ENCODE measurements at regions not wholly inside any gene's neighbourhood (a gene's known extent, or its start where the extent isn't known, plus 50 kb on each side); places are given as distances from the start of the nearest gene placed in this dataset.

- H3K4me1 ChIP-seq (ENCODE audit: control insufficient read depth, insufficient read depth, low read length) = peaks cover 6% of the 10 kb centered on the region
- no peak overlapping the region for H3K9ac ChIP-seq (ENCODE audit: low read depth, low read length)
- H3K27me3 ChIP-seq (ENCODE audit: control insufficient read depth, insufficient read depth, low read length) = peaks cover 19% of the 10 kb centered on the region
- H3K9me3 ChIP-seq (replicated peaks; ENCODE audit: low read length) = no peaks in the 10 kb centered on the region
- H3K4me3 ChIP-seq (ENCODE audit: low read length) = no peak overlapping the region
- H3K36me3 ChIP-seq (ENCODE audit: insufficient read depth, low read length) = no peaks in the 10 kb centered on the region
- H3K4me2 ChIP-seq (ENCODE audit: low read length) = no peak overlapping the region
These were observed 87.0 kb upstream of the BOC start for GRCh38 chr3:113124256-113124830.

GRCh38 chr3:113125951-113126350 is 85.4 kb upstream of the BOC start:
- peaks cover 19% of the 10 kb centered on the region for H3K27me3 ChIP-seq (ENCODE audit: control insufficient read depth, insufficient read depth, low read length)
- H3K4me1 ChIP-seq (ENCODE audit: control insufficient read depth, insufficient read depth, low read length) = peaks cover 6% of the 10 kb centered on the region
- H3K36me3 ChIP-seq (ENCODE audit: insufficient read depth, low read length) = no peaks in the 10 kb centered on the region

GRCh38 chr3:113128386-113129015 is 82.9 kb upstream of the BOC start:
- no peak overlapping the region for H3K4me3 ChIP-seq (ENCODE audit: low read length)
- no peak overlapping the region for H3K9ac ChIP-seq (ENCODE audit: low read depth, low read length)
- no peaks in the 10 kb centered on the region for H3K36me3 ChIP-seq (ENCODE audit: insufficient read depth, low read length)
- peaks cover 6% of the 10 kb centered on the region for H3K4me1 ChIP-seq (ENCODE audit: control insufficient read depth, insufficient read depth, low read length)
- H3K27me3 ChIP-seq (ENCODE audit: control insufficient read depth, insufficient read depth, low read length) = peaks cover 19% of the 10 kb centered on the region
- H3K9me3 ChIP-seq (replicated peaks; ENCODE audit: low read length) = no peaks in the 10 kb centered on the region
- H3K4me2 ChIP-seq (ENCODE audit: low read length) = no peak overlapping the region

More at GRCh38 chr3:113125951-113126350, 85.4 kb upstream of the BOC start:
- H3K4me3 ChIP-seq (ENCODE audit: low read length) = no peak overlapping the region
- H3K9ac ChIP-seq (ENCODE audit: low read depth, low read length) = no peak overlapping the region
- H3K9me3 ChIP-seq (replicated peaks; ENCODE audit: low read length) = no peaks in the 10 kb centered on the region
- H3K4me2 ChIP-seq (ENCODE audit: low read length) = no peak overlapping the region

GRCh38 chr3:113129168-113129567 is 82.2 kb upstream of the BOC start:
- H3K27me3 ChIP-seq (ENCODE audit: control insufficient read depth, insufficient read depth, low read length) = peaks cover 19% of the 10 kb centered on the region
- H3K9me3 ChIP-seq (replicated peaks; ENCODE audit: low read length) = no peaks in the 10 kb centered on the region
- no peak overlapping the region for H3K4me2 ChIP-seq (ENCODE audit: low read length)
- no peak overlapping the region for H3K4me3 ChIP-seq (ENCODE audit: low read length)
- H3K9ac ChIP-seq (ENCODE audit: low read depth, low read length) = no peak overlapping the region
- H3K4me1 ChIP-seq (ENCODE audit: control insufficient read depth, insufficient read depth, low read length) = peaks cover 6% of the 10 kb centered on the region
- no peaks in the 10 kb centered on the region for H3K36me3 ChIP-seq (ENCODE audit: insufficient read depth, low read length)

- Histone ChIP-seq H3K9ac (ENCODE audit: low read depth, low read length) (no peak overlapping the region), H3K4me3 (ENCODE audit: low read length) (no peak overlapping the region), H3K36me3 (ENCODE audit: insufficient read depth, low read length) (no peaks in the 10 kb centered on the region), H3K4me2 (ENCODE audit: low read length) (no peak overlapping the region), H3K9me3 (replicated peaks; ENCODE audit: low read length) (no peaks in the 10 kb centered on the region), H3K4me1 (ENCODE audit: control insufficient read depth, insufficient read depth, low read length) (peaks cover 6% of the 10 kb centered on the region), H3K27me3 (ENCODE audit: control insufficient read depth, insufficient read depth, low read length) (peaks cover 3% of the 10 kb centered on the region)
These were observed 78.8 kb upstream of the BOC start for GRCh38 chr3:113132571-113132996.

GRCh38 chr3:113133140-113133539 is 78.2 kb upstream of the BOC start:
- Histone ChIP-seq H3K36me3 (ENCODE audit: insufficient read depth, low read length) (no peaks in the 10 kb centered on the region), H3K4me2 (ENCODE audit: low read length) (no peak overlapping the region), H3K4me1 (ENCODE audit: control insufficient read depth, insufficient read depth, low read length) (peaks cover 6% of the 10 kb centered on the region), H3K4me3 (ENCODE audit: low read length) (no peak overlapping the region), H3K27me3 (ENCODE audit: control insufficient read depth, insufficient read depth, low read length) (no peaks in the 10 kb centered on the region), H3K9me3 (replicated peaks; ENCODE audit: low read length) (no peaks in the 10 kb centered on the region), H3K9ac (ENCODE audit: low read depth, low read length) (no peak overlapping the region)

GRCh38 chr3:113136071-113136470 is 75.3 kb upstream of the BOC start:
- H3K9ac ChIP-seq (ENCODE audit: low read depth, low read length) = no peak overlapping the region
- no peak overlapping the region for H3K4me3 ChIP-seq (ENCODE audit: low read length)
- H3K4me1 ChIP-seq (ENCODE audit: control insufficient read depth, insufficient read depth, low read length) = no peaks in the 10 kb centered on the region
- H3K4me2 ChIP-seq (ENCODE audit: low read length) = no peak overlapping the region
- H3K27me3 ChIP-seq (ENCODE audit: control insufficient read depth, insufficient read depth, low read length) = no peaks in the 10 kb centered on the region
- no peaks in the 10 kb centered on the region for H3K36me3 ChIP-seq (ENCODE audit: insufficient read depth, low read length)
- no peaks in the 10 kb centered on the region for H3K9me3 ChIP-seq (replicated peaks; ENCODE audit: low read length)

- H3K9me3 ChIP-seq (replicated peaks; ENCODE audit: low read length) = no peaks in the 10 kb centered on the region
- no peak overlapping the region for H3K9ac ChIP-seq (ENCODE audit: low read depth, low read length)
- H3K4me1 ChIP-seq (ENCODE audit: control insufficient read depth, insufficient read depth, low read length) = no peaks in the 10 kb centered on the region
- no peak overlapping the region for H3K4me3 ChIP-seq (ENCODE audit: low read length)
- H3K27me3 ChIP-seq (ENCODE audit: control insufficient read depth, insufficient read depth, low read length) = no peaks in the 10 kb centered on the region
- no peak overlapping the region for H3K4me2 ChIP-seq (ENCODE audit: low read length)
- H3K36me3 ChIP-seq (ENCODE audit: insufficient read depth, low read length) = no peaks in the 10 kb centered on the region
These were observed 74.8 kb upstream of the BOC start for GRCh38 chr3:113136544-113136943.

GRCh38 chr3:113138839-113139743 is 72.3 kb upstream of the BOC start:
- Histone ChIP-seq H3K4me1 (ENCODE audit: control insufficient read depth, insufficient read depth, low read length) (no peaks in the 10 kb centered on the region), H3K4me2 (ENCODE audit: low read length) (no peak overlapping the region), H3K36me3 (ENCODE audit: insufficient read depth, low read length) (no peaks in the 10 kb centered on the region)

GRCh38 chr3:113140876-113141275 is 70.5 kb upstream of the BOC start:
- H3K9me3 ChIP-seq (replicated peaks; ENCODE audit: low read length) = no peaks in the 10 kb centered on the region
- no peak overlapping the region for H3K4me2 ChIP-seq (ENCODE audit: low read length)
- no peak overlapping the region for H3K9ac ChIP-seq (ENCODE audit: low read depth, low read length)
- no peak overlapping the region for H3K4me3 ChIP-seq (ENCODE audit: low read length)
- H3K36me3 ChIP-seq (ENCODE audit: insufficient read depth, low read length) = no peaks in the 10 kb centered on the region
- H3K4me1 ChIP-seq (ENCODE audit: control insufficient read depth, insufficient read depth, low read length) = no peaks in the 10 kb centered on the region
- peaks cover 19% of the 10 kb centered on the region for H3K27me3 ChIP-seq (ENCODE audit: control insufficient read depth, insufficient read depth, low read length)

More at GRCh38 chr3:113138839-113139743, 72.3 kb upstream of the BOC start:
- no peak overlapping the region for H3K9ac ChIP-seq (ENCODE audit: low read depth, low read length)
- H3K4me3 ChIP-seq (ENCODE audit: low read length) = no peak overlapping the region
- H3K27me3 ChIP-seq (ENCODE audit: control insufficient read depth, insufficient read depth, low read length) = peaks cover 13% of the 10 kb centered on the region
- no peaks in the 10 kb centered on the region for H3K9me3 ChIP-seq (replicated peaks; ENCODE audit: low read length)

- no peak overlapping the region for H3K4me3 ChIP-seq (ENCODE audit: low read length)
- H3K9me3 ChIP-seq (replicated peaks; ENCODE audit: low read length) = no peaks in the 10 kb centered on the region
- no peaks in the 10 kb centered on the region for H3K36me3 ChIP-seq (ENCODE audit: insufficient read depth, low read length)
These were observed 69.8 kb upstream of the BOC start for GRCh38 chr3:113141543-113141942.

More at GRCh38 chr3:113141543-113141942, 69.8 kb upstream of the BOC start:
- Histone ChIP-seq H3K9ac (ENCODE audit: low read depth, low read length) (no peak overlapping the region), H3K4me1 (ENCODE audit: control insufficient read depth, insufficient read depth, low read length) (no peaks in the 10 kb centered on the region), H3K27me3 (ENCODE audit: control insufficient read depth, insufficient read depth, low read length) (peaks cover 26% of the 10 kb centered on the region), H3K4me2 (ENCODE audit: low read length) (no peak overlapping the region)

All from skeletal muscle satellite cell (primary cell).